ENCODE measurements at regions not wholly inside any gene's neighbourhood (a gene's known extent, or its start where the extent isn't known, plus 50 kb on each side); places are given as distances from the start of the nearest gene placed in this dataset.
A peak's percentile ranks its signal among the peaks of the same experiment; 100 is the strongest.

GRCh38 chr11:122556605-122557004 is 98.9 kb upstream of the UBASH3B start:
- H2BK5ac ChIP-seq (ENCODE audit: low read depth, low read length), result no peak overlapping the region
- H3K4me1 ChIP-seq (replicated peaks in 1 of 4; ENCODE audit: control insufficient read depth in 3 of 4, insufficient read depth in 4 of 4, low read length in 3 of 4), result peaks cover 0 to 4% (median under 1%) of the 10 kb centered on the region in 4 experiments; a peak in 2 of 7 replicates
- no peak overlapping the region for H2AK5ac ChIP-seq (ENCODE audit: low read depth, low read length)
- H3K27me3 ChIP-seq (replicated peaks in 1 of 4; ENCODE audit: control insufficient read depth in 3 of 4, extremely low read depth in 1 of 4, insufficient read depth in 3 of 4, low read length in 3 of 4), result peaks cover 0 to 5% (median 2%) of the 10 kb centered on the region in 4 experiments; a peak in 3 of 7 replicates
- H2BK120ac ChIP-seq (replicated peaks; ENCODE audit: low read depth, low read length), result no peak overlapping the region
- peak overlapping the region; percentile 22 to 57 (median 26); a peak in 7 of 8 replicates for H3K4me3 ChIP-seq (ENCODE audit: extremely low read depth in 1 of 4, insufficient read depth in 2 of 4, low read depth in 3 of 4, low read length in 4 of 4)
- H3K36me3 ChIP-seq (ENCODE audit: control insufficient read depth in 2 of 4, insufficient read depth in 4 of 4, low read length in 3 of 4), result no peaks in the 10 kb centered on the region
- no peaks in the 10 kb centered on the region for H3K9me3 ChIP-seq (ENCODE audit: insufficient read depth in 2 of 2, low read depth in 1 of 2, low read length in 1 of 2)
- H4K20me1 ChIP-seq (replicated peaks in 1 of 2; ENCODE audit: control insufficient read depth in 1 of 2, insufficient read depth in 2 of 2, low read length in 2 of 2), result no peaks in the 10 kb centered on the region
- no peaks in the 10 kb centered on the region; the same call in 1 of the 2 replicates for H3K23me2 ChIP-seq (ENCODE audit: low read depth, low read length)
- no peak overlapping the region for H3K4ac ChIP-seq (replicated peaks; ENCODE audit: insufficient read length, low read depth, low read length)
- H3K9ac ChIP-seq (replicated peaks in 1 of 4; ENCODE audit: extremely low read depth in 1 of 4, low read depth in 3 of 4, low read length in 3 of 4), result no peak overlapping the region; a peak in 1 of 7 replicates
- H2BK20ac ChIP-seq (ENCODE audit: low read length), result no peak overlapping the region
- 28% methylated on average over 34 of the region's 34 CpGs; no CpG with 5 or more reads in 1 of the 2 experiments for whole genome bisulfite sequencing, 2 experiments (ENCODE audit: extremely low coverage in 1 of 2, insufficient coverage in 1 of 2, insufficient read length in 1 of 2, insufficient replicate concordance in 2 of 2, low coverage in 1 of 2, low lambda C conversion rate in 2 of 2, missing lambda C conversion rate in 1 of 2)
- CTCF ChIA-PET (ENCODE audit: partially characterized antibody), result interaction anchor here (0.6 to 2.4 kb wide), 14 partner anchors 10 to 1066 kb away, joined by 3 to 12 read pairs (median 4); no protein-coding TSS in a partner anchor
- no peak overlapping the region for H4K5ac ChIP-seq (ENCODE audit: insufficient read length, low read depth, low read length)
- H3K56ac ChIP-seq (replicated peaks; ENCODE audit: insufficient read length, low read depth, low read length), result no peak overlapping the region
- H3K27ac ChIP-seq (ENCODE audit: low read depth, low read length), result no peak overlapping the region
- DNase-seq (ENCODE audit: low read depth in 1 of 2, low spot score in 2 of 2) (peak in 1 of 2 experiments; percentile 81), FAIRE-seq (no peak)
- H2BK15ac ChIP-seq (ENCODE audit: low read length), result no peak overlapping the region
- no peaks in the 10 kb centered on the region for H3K79me2 ChIP-seq (ENCODE audit: control insufficient read depth in 1 of 2, insufficient read depth in 2 of 2, low read length in 2 of 2)
- H3K79me1 ChIP-seq (ENCODE audit: low read depth, low read length), result no peaks in the 10 kb centered on the region
- peak overlapping the region; percentile 76 for H2AFZ ChIP-seq (ENCODE audit: low read length)
- H2BK12ac ChIP-seq (ENCODE audit: low read depth, low read length), result no peak overlapping the region
- no peak overlapping the region for H3K23ac ChIP-seq (ENCODE audit: insufficient read length)
- POLR2A ChIA-PET (ENCODE audit: partially characterized antibody), result no interaction called here
- peak overlapping the region; percentile 33 to 52; a peak in 3 of 4 replicates for H3K4me2 ChIP-seq (ENCODE audit: insufficient read depth in 1 of 2, low read depth in 2 of 2, low read length in 2 of 2)
- H3K14ac ChIP-seq (ENCODE audit: insufficient read length), result no peak overlapping the region
- H3K18ac ChIP-seq (ENCODE audit: extremely low read depth, low read length), result peak overlapping the region; percentile 60
- H4K91ac ChIP-seq (replicated peaks; ENCODE audit: insufficient read length, low read length), result no peak overlapping the region
- no peak overlapping the region for H4K8ac ChIP-seq (ENCODE audit: extremely low read depth, insufficient read depth, low read length)
- TF ChIP-seq TAF7 (optimal IDR thresholded peaks at IDR 0.05; ENCODE audit: borderline replicate concordance, low read depth, low read length) (no peak), KDM4A (IDR thresholded peaks at IDR 0.05; ENCODE audit: low read depth, low read length, severe bottlenecking) (peak; percentile 34), ASH2L (IDR thresholded peaks at IDR 0.05; ENCODE audit: low read length) (peak; percentile 33), RAD21 (IDR thresholded peaks at IDR 0.05 in 1 of 2, conservative IDR thresholded peaks at IDR 0.05 in 1 of 2; ENCODE audit: low read depth in 2 of 2, low read length in 2 of 2) (peak; percentile 37 to 44), RBBP5 (IDR thresholded peaks at IDR 0.05; ENCODE audit: borderline replicate concordance, low read depth, low read length) (peak; percentile 60; the same call in 1 of the 2 replicates), HDAC2 (IDR thresholded peaks at IDR 0.05; ENCODE audit: borderline replicate concordance in 1 of 2, low read depth in 2 of 2, low read length in 2 of 2) (peak; percentile 60 to 87; a peak in 2 of 4 replicates), BRCA1 (IDR thresholded peaks at IDR 0.05; ENCODE audit: low read depth, low read length) (no peak)
- TF ChIP-seq, protein P1, sequence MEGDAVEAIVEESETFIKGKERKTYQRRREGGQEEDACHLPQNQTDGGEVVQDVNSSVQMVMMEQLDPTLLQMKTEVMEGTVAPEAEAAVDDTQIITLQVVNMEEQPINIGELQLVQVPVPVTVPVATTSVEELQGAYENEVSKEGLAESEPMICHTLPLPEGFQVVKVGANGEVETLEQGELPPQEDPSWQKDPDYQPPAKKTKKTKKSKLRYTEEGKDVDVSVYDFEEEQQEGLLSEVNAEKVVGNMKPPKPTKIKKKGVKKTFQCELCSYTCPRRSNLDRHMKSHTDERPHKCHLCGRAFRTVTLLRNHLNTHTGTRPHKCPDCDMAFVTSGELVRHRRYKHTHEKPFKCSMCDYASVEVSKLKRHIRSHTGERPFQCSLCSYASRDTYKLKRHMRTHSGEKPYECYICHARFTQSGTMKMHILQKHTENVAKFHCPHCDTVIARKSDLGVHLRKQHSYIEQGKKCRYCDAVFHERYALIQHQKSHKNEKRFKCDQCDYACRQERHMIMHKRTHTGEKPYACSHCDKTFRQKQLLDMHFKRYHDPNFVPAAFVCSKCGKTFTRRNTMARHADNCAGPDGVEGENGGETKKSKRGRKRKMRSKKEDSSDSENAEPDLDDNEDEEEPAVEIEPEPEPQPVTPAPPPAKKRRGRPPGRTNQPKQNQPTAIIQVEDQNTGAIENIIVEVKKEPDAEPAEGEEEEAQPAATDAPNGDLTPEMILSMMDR (IDR thresholded peaks at IDR 0.05; ENCODE audit: control extremely low read depth in 1 of 3, insufficient read depth in 1 of 3, low read depth in 1 of 3, low read length in 3 of 3), result peak; percentile 58 to 70 (median 58)
- TF ChIP-seq, protein P2, sequence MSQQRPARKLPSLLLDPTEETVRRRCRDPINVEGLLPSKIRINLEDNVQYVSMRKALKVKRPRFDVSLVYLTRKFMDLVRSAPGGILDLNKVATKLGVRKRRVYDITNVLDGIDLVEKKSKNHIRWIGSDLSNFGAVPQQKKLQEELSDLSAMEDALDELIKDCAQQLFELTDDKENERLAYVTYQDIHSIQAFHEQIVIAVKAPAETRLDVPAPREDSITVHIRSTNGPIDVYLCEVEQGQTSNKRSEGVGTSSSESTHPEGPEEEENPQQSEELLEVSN (IDR thresholded peaks at IDR 0.05), result peak; percentile 83

Data from H1 (cell line).